Retina (tissue), 1 donor: ENCODE measurements at regions not wholly inside any gene's neighbourhood (a gene's known extent, or its start where the extent isn't known, plus 50 kb on each side); places are given as distances from the start of the nearest gene placed in this dataset.
"Not testable (repeated sequence)": the region's sequence is repeated elsewhere in the genome, so short reads cannot be mapped to it uniquely, and the experiment has no call there.

Experiments used
- DNase-seq: peaks from one replicate; pipeline ENCODE4 v3.0.0-alpha.2; 2016

DNA sequence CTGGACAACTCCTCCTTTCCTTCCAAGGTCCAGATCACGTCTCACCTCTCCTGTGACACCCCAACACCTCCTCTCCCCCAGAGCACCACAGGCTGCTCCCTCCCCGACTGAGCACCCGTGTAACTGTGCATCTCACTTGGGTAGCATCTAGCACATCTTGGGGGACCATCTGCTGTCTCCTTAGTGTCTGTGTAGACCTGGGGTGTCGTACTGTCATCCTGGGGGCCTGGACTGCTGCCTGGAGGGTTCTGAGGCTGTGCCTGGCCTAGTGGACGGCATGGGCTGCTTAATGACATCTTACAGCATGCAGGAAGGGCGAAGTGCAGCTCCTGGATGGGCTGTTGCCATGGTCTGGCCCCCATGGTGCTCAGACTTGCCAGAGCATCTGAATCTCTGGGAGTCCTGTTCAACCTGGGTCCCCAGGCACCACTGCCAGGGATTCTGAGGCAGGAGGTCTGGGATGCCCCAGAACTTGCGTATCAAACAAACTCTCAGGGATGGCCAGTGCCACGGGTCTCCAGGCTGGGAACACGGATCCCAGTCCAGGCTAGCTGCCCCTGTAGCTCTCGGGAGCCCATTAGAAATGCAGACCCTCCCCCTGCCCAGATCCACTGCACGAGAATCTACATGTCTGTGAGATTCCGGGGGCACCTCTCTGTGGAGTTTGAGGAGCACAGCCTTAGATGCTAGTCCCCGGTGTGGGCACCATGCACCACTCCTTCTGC is 194.4 kb upstream of the ZNF469 start:
- not testable (repeated sequence) for DNase-seq

GRCh38 chr16:88190592-88191095 is 192.1 kb upstream of the ZNF469 start:
- not testable (repeated sequence) for DNase-seq

- not testable (repeated sequence) for DNase-seq
Observed at GRCh38 chr16:88191168-88191567, 191.6 kb upstream of the ZNF469 start.

DNA sequence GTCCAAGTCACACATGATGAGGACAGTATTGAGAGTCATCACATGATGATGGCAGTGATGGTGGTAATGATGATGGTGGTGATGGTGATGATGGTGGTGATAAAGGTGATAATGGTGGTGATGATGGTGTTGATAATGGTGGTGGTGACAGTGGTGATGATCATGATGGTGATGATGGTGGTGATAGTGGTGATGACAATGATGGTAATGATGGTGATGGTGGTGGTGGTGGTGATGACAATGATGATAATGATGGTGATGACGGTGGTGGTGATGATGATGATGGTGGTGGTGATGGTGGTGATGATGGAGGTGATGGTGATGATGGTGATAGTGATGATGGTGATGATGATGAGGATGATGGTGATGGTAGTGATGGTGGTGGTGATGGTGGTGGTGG is 190.2 kb upstream of the ZNF469 start:
- DNase-seq: no peak

DNA sequence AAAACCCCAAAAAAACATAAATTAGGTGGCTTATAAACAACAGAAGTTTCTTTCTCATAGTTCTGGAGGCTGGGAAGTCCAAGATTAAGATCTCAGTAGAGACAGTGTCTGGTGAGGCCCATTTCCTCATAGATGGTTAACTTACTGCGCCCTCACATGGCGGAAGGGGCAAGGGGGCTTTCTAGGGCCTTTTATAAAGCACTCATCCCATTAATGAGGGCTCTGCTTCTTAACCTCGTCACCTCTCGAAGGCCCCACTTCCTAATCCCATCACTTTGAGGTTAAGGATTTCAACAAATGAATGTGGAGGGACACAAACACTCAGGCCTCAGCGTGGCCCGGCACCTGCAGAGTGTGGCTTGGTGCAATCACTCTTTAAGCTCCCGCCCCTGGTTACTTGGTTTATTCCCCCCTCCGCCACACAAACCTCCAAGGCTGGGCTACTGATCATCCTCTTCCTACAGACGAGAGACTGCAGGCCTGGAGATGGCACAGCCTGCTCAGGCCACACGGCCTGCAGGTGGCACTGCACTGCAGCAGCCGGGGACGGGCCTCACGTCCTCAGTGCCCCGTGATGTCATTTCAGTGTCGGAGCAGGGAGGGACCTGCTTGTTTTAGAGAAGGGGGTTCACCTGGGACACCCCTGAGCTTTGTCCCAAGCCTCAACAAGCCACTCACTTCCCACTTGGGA is 188.9 kb upstream of the ZNF469 start:
- peak; percentile 86 for DNase-seq

- peak; percentile 89 for DNase-seq
Observed at GRCh38 chr16:88194397-88195268, 188.1 kb upstream of the ZNF469 start.

DNA sequence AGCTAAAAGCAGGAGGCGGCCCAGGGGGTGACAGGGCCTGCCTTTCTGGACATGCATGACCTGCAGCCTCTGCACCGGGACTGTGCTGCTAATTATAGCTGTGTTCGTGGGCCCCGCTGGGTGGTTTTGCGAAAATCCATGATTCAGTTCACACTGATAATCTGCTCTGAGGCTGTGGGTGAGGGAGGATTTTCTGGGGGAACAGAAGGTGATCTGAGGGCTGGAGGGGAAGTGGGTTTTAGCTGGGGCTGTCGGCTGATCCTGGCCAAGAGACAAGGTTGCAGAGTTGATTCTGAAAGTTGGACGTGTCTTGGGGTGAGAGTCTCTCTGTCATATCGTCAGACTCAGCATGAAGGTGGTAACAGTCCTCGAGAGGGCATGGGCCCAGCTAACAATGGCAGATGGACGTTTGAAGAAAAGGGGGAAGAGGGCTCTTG is 187.5 kb upstream of the ZNF469 start:
- no peak for DNase-seq

- no peak for DNase-seq
Observed at GRCh38 chr16:88195911-88196465, 186.8 kb upstream of the ZNF469 start.

- no peak for DNase-seq
Observed at GRCh38 chr16:88196471-88197400, 186.0 kb upstream of the ZNF469 start.

DNA sequence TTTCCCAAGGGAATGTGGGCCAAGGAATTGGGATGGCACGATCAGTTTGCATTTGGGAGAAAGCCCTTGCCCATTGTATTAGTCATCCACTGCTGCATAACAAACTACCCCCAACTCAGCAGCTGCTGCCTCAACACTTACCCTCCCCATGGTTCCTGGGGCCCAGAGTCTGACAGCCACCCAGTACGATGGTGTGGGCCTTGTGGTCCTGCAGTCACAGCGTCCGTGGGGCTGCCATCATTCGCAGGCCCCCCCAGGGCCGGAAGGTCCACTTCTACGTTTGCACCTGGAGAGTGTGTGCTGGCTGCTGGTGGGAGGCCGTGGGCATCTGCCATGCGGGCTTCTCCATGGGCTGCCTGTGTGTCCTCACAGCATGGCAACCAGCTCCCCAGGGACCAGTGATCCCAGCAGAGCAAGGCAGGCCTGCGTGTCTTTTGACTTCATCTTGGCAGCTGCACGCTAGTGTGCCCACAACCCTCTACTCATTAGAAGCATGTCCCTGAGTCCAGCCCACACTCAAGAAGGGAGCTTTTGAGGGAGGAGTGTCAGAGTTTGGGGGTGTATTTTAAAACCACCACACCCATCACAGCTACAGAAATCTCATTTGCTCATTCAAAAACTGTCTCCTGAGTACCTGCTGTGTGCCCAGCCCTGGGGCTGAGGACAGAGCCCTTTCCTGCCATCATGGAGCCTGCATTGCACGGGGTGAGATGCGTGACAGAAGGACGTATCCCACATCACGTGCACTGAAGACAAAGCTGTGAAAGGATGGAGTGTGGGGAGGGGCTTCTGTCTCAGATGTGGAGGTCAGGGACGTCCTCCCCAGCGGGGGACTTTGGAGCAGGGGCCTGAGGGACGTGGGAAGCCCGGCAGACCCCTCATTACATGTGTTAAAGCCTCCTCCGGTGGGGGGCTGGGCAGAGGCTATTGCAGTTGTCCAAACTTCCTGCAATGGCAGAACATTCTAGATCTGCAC is 185.0 kb upstream of the ZNF469 start:
- DNase-seq: no peak

DNA sequence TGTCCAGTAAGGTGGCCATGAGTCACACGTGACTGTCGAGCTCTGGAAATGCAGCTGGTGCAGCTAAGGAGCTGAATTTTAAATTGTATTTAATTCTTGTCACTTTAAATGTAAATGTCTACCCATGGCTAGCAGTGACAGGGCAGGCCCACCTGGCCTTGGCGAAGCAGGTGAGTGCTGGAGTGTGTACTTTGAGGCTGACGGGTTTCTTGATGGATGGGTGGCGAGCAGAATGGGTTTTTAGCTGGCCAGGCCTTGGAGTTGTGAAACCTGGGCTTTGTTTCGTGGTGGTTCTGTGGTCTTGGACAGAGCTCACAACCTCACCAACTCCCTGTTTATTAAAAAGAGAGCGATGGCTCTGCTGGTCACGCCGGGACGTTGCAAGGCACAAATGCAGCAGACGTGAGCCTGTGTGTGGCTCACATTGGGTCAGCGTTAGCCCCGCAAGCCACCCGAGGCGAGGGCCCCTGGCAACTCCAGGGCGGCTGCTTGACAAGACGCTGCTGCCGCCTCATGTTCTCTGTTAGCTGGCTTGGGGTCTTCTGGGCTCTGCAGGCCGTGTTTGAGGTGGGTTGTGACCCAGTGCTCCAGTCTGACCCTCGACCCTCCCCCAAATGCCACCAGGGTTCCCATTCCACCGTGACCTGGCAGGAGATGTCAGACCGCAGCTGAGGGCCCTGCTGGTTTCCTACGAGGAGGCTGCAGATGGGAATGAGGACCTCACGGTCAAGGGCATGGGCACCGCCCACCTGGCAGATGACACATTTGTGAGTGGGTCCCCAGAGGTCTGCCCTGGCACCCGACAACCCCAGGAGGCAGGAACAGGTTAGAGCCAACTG is 184.1 kb upstream of the ZNF469 start:
- DNase-seq: not testable (repeated sequence)

- DNase-seq: not testable (repeated sequence)
Observed at GRCh38 chr16:88199296-88200153, 183.2 kb upstream of the ZNF469 start.

DNA sequence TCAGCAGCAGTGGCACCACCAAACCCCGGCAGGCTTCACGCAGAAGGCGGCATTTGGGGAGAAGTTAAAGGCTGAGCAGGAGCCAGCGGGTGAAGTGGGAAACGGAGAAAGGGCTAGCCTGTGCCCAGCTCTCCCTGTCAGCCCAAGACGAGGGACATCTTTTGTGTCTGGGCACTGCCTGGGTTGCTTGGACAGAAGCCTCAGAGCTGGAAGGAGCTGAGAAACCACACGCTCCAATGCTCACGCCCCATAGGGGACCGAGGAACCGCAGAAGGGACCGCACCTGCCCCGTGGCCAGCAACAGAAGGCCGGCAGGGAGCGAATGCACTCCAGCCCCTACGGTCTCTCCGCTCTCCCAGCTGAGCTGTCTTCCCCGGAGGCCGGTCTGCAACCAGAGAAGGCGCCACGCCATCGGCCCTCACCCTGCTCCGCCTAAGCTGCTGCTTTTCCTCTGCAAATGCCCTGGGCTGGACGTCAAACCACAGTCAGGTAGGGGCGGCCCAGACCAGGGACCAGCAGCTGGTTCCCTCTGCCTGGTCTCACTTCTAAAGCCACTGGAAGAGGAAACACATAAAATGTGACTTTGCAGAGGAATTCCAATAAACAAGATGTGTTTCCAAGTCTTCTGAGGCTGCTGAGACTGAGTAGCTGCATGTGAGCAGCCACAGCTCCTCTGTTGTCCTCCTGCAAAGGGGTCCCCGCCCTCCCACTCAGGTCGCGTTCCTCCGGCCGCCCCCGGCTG is 182.4 kb upstream of the ZNF469 start:
- DNase-seq: peak; percentile 51

DNA sequence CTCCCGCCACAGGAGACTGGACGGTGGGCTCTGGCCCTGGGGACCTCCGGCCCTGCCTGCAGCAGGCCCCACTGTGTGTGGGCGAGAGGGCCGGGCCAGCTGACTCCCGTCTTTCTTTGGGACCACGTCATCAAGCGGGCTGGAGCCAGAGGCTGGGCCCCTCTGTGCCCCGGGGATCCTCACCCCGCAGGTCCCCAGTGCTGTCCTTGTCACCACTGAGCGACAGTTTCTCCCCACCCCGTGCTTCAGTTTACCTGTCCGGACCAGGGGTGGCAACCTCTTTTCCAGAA is 181.9 kb upstream of the ZNF469 start:
- DNase-seq: no peak

DNA sequence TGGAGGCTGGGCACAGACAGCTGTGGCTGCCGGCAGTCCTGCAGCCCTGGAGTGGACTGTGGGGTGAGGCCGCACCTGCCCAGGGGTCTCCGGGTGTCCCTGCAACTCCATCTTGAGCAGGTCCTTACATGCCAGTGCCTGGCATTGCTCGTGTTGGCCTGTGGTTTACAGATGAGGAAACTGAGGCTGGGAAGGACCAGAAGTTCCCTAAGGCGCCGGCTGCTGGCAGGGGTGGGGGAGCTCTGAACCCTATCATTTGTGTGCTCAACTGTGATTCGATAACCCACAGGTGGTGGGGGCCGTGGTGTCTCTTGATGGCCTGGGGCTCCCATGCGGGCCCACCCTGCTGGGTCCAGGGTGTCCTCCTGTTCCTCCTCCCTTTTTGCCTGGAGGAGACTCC is 181.1 kb upstream of the ZNF469 start:
- not testable (repeated sequence) for DNase-seq

- no peak for DNase-seq
Observed at GRCh38 chr16:88202207-88202745, 180.5 kb upstream of the ZNF469 start.

DNA sequence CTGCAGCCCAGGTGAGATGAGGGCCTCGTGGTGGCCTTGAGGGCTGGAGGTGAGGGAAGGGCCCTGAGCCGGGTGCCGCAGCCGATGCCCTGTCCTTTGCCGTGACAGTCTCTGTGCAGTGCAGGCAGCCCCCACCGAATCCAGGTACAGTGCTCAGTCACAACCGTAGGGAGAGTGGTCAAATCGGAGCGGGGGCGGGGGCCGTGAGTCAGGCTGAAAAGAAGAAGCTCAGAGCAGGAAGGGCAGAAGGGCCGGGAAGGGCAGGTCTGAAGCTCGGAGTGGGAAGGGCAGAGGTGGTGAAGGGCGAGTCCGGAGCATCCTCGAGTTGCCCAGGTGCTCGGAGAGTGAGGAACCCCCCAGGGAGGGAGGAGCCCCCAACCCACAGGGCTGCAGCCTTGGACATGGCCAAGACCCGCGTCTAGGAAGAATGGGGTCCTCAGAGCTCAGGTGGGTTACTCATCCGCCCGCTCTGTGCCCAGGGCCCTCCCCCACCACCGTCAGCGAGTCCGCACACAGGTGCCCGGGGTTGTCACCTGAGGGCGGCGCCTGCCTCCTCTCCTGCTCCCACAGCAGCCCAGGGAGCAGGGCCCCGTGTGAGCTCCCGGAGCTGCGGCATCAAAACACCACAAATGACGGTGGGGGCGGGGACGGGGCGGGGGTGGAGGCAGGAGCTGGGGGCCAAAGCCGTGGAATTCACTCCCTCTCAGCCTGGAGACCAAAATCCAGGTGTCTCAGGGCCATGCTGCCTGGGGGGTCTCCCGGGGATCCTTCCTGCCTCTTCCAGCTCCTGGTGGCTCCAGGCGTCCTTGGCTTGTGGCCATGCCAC is 179.7 kb upstream of the ZNF469 start:
- DNase-seq: not testable (repeated sequence)
